IMR-90 (cell line): ENCODE measurements at regions not wholly inside any gene's neighbourhood (a gene's known extent, or its start where the extent isn't known, plus 50 kb on each side); places are given as distances from the start of the nearest gene placed in this dataset.

Experiments
- ATAC-seq: fragments of 200-7000 bp; cut with Tn5 transposase; 2 replicates; pipeline ENCODE4 v1.9.1; 2020; ENCODE audit warnings: low read depth, mild to moderate bottlenecking, moderate library complexity
- BruUV-seq: library from RNA; stranded (reverse); fragments of 400-500 nt; replicated peaks from 2 replicates; lab custom pipeline; 2021; lab: Mats Ljungman, UMichigan
- CTCF ChIA-PET: fragments of 300-600 bp; formaldehyde crosslinking; extraction: SDS; loops from one replicate; lab custom pipeline; 2021; ENCODE audit warnings: antibody characterized with exemption; lab: Yijun Ruan, JAX
- POLR2A ChIA-PET: fragments of 300-600 bp; sonication (Branson Sonifier 250); formaldehyde crosslinking; loops from one replicate; lab custom pipeline; 2022; ENCODE audit warnings: antibody characterized with exemption; ENCODE audit not compliant: unreplicated experiment; lab: Charles Lee
- DNase-seq: peaks from one replicate; pipeline ENCODE4 v3.0.0; 2013
- H2AFZ ChIP-seq: replicated peaks from 2 replicates; pipeline ENCODE3; 2013; ENCODE audit warnings: low read length, mild to moderate bottlenecking; ENCODE audit not compliant: poor library complexity
- H2AK5ac ChIP-seq: 2 replicates; pipeline ENCODE4 v1.6.1; 2013; ENCODE audit warnings: low read depth, low read length, inconsistent platforms
- H2AK9ac ChIP-seq: replicated peaks from 2 replicates; pipeline ENCODE3; 2013; ENCODE audit warnings: mild to moderate bottlenecking, low read depth, low read length, moderate library complexity; ENCODE audit not compliant: poor library complexity
- H2BK120ac ChIP-seq: 2 replicates; pipeline ENCODE4 v1.6.1; 2013; ENCODE audit warnings: low read depth, low read length, inconsistent platforms
- H2BK15ac ChIP-seq: 3 replicates; pipeline ENCODE4 v1.6.1; 2013; ENCODE audit warnings: low read depth, low read length, inconsistent platforms
- H2BK20ac ChIP-seq: 2 replicates; pipeline ENCODE4 v1.6.1; 2013; ENCODE audit warnings: low read depth, mild to moderate bottlenecking, inconsistent platforms, low read length, moderate library complexity
- H2BK5ac ChIP-seq: 2 replicates; pipeline ENCODE4 v1.6.1; 2013; ENCODE audit warnings: mild to moderate bottlenecking, low read depth, low read length, inconsistent platforms; ENCODE audit not compliant: poor library complexity, severe bottlenecking
- H3K14ac ChIP-seq: replicated peaks from 2 replicates; pipeline ENCODE4 v1.6.1; 2013; ENCODE audit warnings: low read depth, low read length, inconsistent platforms
- H3K18ac ChIP-seq: 2 replicates; pipeline ENCODE4 v1.6.1; 2013; ENCODE audit warnings: low read depth, low read length, control low read depth
- H3K23ac ChIP-seq: 2 replicates; pipeline ENCODE4 v1.6.1; 2013; ENCODE audit warnings: low read depth, low read length, inconsistent platforms
- H3K27ac ChIP-seq: 2 replicates; pipeline ENCODE4 v1.5.1; 2013; ENCODE audit warnings: mild to moderate bottlenecking, control low read depth, low read length; ENCODE audit not compliant: insufficient read depth
- H3K27me3 ChIP-seq: 2 replicates; pipeline ENCODE4 v1.6.1; 2013; ENCODE audit warnings: low read length; ENCODE audit not compliant: control insufficient read depth, insufficient read depth
- H3K36me3 ChIP-seq: 2 replicates; pipeline ENCODE4 v1.6.1; 2013; ENCODE audit warnings: low read length, mixed read lengths; ENCODE audit not compliant: control insufficient read depth, insufficient read depth
- H3K4ac ChIP-seq: 2 replicates; pipeline ENCODE4 v1.6.1; 2013; ENCODE audit warnings: low read depth, low read length, inconsistent platforms
- H3K4me1 ChIP-seq: 2 replicates; pipeline ENCODE4 v1.6.1; 2013; ENCODE audit warnings: low read length, mixed read lengths; ENCODE audit not compliant: control insufficient read depth, insufficient read depth
- H3K4me2 ChIP-seq: 2 replicates; pipeline ENCODE4 v1.6.1; 2013; ENCODE audit warnings: low read depth, mild to moderate bottlenecking, control low read depth, low read length, moderate library complexity
- H3K4me3 ChIP-seq: 2 replicates; pipeline ENCODE4 v1.5.1; 2013; ENCODE audit warnings: low read depth, mild to moderate bottlenecking, control low read depth, low read length, moderate library complexity; ENCODE audit not compliant: insufficient read depth
- H3K56ac ChIP-seq: 2 replicates; pipeline ENCODE4 v1.6.1; 2013; ENCODE audit warnings: low read length, inconsistent platforms; ENCODE audit not compliant: insufficient read depth; ENCODE audit errors: extremely low read depth
- H3K79me1 ChIP-seq, 2 experiments: 2 replicates each; pipeline ENCODE4 v1.6.1; 2013; ENCODE audit warnings: low read length in 2 of 2, inconsistent platforms in 1 of 2, low read depth in 1 of 2
- H3K9ac ChIP-seq: 2 replicates; pipeline ENCODE4 v1.6.1; 2013; ENCODE audit warnings: low read depth, low read length, control low read depth
- H3K9me1 ChIP-seq: 2 replicates; pipeline ENCODE4 v1.6.1; 2013; ENCODE audit warnings: low read length, inconsistent platforms; ENCODE audit not compliant: insufficient read depth
- H3K9me3 ChIP-seq: 2 replicates; pipeline ENCODE4 v1.6.1; 2013; ENCODE audit warnings: low read length; ENCODE audit not compliant: control insufficient read depth, insufficient read depth
- H4K20me1 ChIP-seq: 2 replicates; pipeline ENCODE4 v1.6.1; 2013; ENCODE audit warnings: low read length, inconsistent platforms; ENCODE audit not compliant: insufficient read depth
- H4K5ac ChIP-seq: 2 replicates; pipeline ENCODE4 v1.6.1; 2013; ENCODE audit warnings: mild to moderate bottlenecking, low read depth, low read length, control low read depth
- H4K8ac ChIP-seq, 2 experiments: 2 replicates each; pipeline ENCODE4 v1.6.1; 2013; ENCODE audit warnings: low read depth in 2 of 2, low read length in 2 of 2, control low read depth in 1 of 2, inconsistent platforms in 1 of 2
- H4K91ac ChIP-seq: 2 replicates; pipeline ENCODE4 v1.6.1; 2013; ENCODE audit warnings: low read depth, low read length, inconsistent platforms; ENCODE audit not compliant: insufficient read depth
- BHLHE40 ChIP-seq: fragments of 150-350 bp; IDR thresholded peaks from 2 replicates; pipeline ENCODE4 v1.6.1; 2016; ENCODE audit warnings: mild to moderate bottlenecking, low read depth, low read length
- CEBPB ChIP-seq: IDR thresholded peaks from 2 replicates; pipeline ENCODE4 v1.6.1; 2012; ENCODE audit warnings: low read depth, low read length, improper control_type of control experiment
- CHD1 ChIP-seq: IDR thresholded peaks from 2 replicates; pipeline ENCODE4 v1.6.1; 2012; ENCODE audit warnings: low read depth, low read length, improper control_type of control experiment
- ELK1 ChIP-seq: fragments of 150-350 bp; IDR thresholded peaks from 2 replicates; pipeline ENCODE4 v1.6.1; 2016; ENCODE audit warnings: low read depth, mild to moderate bottlenecking, low read length, moderate library complexity, borderline replicate concordance
- FOS ChIP-seq: fragments of 150-350 bp; IDR thresholded peaks from 2 replicates; pipeline ENCODE4 v1.6.1; 2016; ENCODE audit warnings: low read depth, low read length
- MAFK ChIP-seq: IDR thresholded peaks from 2 replicates; pipeline ENCODE4 v1.6.1; 2012; ENCODE audit warnings: low read depth, low read length, improper control_type of control experiment
- MAZ ChIP-seq: IDR thresholded peaks from 2 replicates; pipeline ENCODE4 v1.6.1; 2012; ENCODE audit warnings: low read depth, mild to moderate bottlenecking, low read length, improper control_type of control experiment, moderate library complexity, borderline replicate concordance
- MXI1 ChIP-seq: IDR thresholded peaks from 2 replicates; pipeline ENCODE4 v1.6.1; 2012; ENCODE audit warnings: low read depth, mild to moderate bottlenecking, low read length, moderate library complexity, borderline replicate concordance
- NFE2L2 ChIP-seq: fragments of 150-350 bp; IDR thresholded peaks from 2 replicates; pipeline ENCODE4 v1.6.1; 2016; ENCODE audit warnings: low read depth, mild to moderate bottlenecking, low read length
- POLR2A ChIP-seq: IDR thresholded peaks from 2 replicates; pipeline ENCODE4 v1.6.1; 2012; ENCODE audit warnings: mild to moderate bottlenecking, low read depth, low read length
- RAD21 ChIP-seq: IDR thresholded peaks from 2 replicates; pipeline ENCODE4 v1.6.1; 2012; ENCODE audit warnings: low read length, improper control_type of control experiment
- RCOR1 ChIP-seq: IDR thresholded peaks from 2 replicates; pipeline ENCODE4 v1.6.1; 2012; ENCODE audit warnings: mild to moderate bottlenecking, low read length, improper control_type of control experiment; ENCODE audit not compliant: insufficient replicate concordance
- RFX5 ChIP-seq: IDR thresholded peaks from 2 replicates; pipeline ENCODE4 v1.8.0; 2012; ENCODE audit warnings: low read depth, mild to moderate bottlenecking, low read length, moderate library complexity
- SMC3 ChIP-seq: fragments of 150-350 bp; IDR thresholded peaks from 2 replicates; pipeline ENCODE4 v1.6.1; 2016; ENCODE audit warnings: low read depth, mild to moderate bottlenecking, antibody characterized with exemption, low read length, moderate library complexity
- USF2 ChIP-seq: fragments of 150-350 bp; IDR thresholded peaks from 2 replicates; pipeline ENCODE4 v1.6.1; 2017; ENCODE audit warnings: mild to moderate bottlenecking, antibody characterized with exemption, low read length, low read depth
- WGBS, 2 experiments: methylation state at CpG; one replicate each; pipeline versions ENCODE4 v1.1.5 to v1.1.7; 2013; ENCODE audit warnings: missing lambda C conversion rate in 2 of 2; ENCODE audit not compliant: insufficient read length in 1 of 2; ENCODE audit errors: extremely low coverage in 2 of 2; 5-methylcytosine and 5-hydroxymethylcytosine counted together
- dilution Hi-C: fragments of 300-500 bp; cut with HindIII; formaldehyde crosslinking; loops from one replicate; pipeline ENCODE4 v1.14.3; 2018; ENCODE audit warnings: low sequenced_read_pairs; ENCODE audit not compliant: unreplicated experiment
- in situ Hi-C: fragments of 300-500 bp; cut with MboI; formaldehyde crosslinking; loops from 3 replicates; pipeline ENCODE4 v1.14.3; 2019; ENCODE audit warnings: low sequenced_read_pairs, inconsistent platforms, mixed read lengths
- intact Hi-C: fragments of 100-400 bp; cut with micrococcal nuclease; formaldehyde crosslinking; loops from 2 replicates; pipeline ENCODE4 v1.10.0; 2022
- TF ChIP-seq, protein P1 (sequence below): conservative IDR thresholded peaks from 2 replicates; pipeline ENCODE4 v1.5.1; 2012; ENCODE audit warnings: mild to moderate bottlenecking, low read depth, low read length, improper control_type of control experiment

DNA sequence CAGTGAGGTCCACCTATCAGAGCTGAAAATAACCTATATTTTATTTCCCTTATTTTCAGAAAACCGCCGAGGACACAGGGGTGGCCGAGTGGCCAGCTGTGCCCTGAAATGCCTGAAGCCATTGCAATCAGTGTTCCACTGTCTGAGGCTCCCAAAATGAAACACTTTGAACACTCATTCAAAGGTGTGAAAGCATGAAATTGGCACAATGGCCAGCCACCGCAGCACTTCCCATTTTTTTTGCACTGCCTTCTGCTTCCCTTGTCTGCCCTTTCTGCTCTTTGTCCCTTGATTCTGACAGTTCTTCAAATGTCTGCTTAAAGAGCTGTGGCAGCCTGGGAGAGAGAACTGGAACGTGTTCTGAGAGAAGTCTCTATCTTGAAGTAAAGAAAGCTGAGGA, 1127.5 kb upstream of the CELF4 start:
- WGBS, 2 experiments: 20% methylated on average over 2 of the region's 5 CpGs; no CpG with 5 or more reads in 1 of the 2 experiments
- H3K18ac ChIP-seq: no peak overlapping the region
- no peak overlapping the region for H3K14ac ChIP-seq
- no TSS peak for BruUV-seq
- H3K4me2 ChIP-seq: no peak overlapping the region
- H2AK5ac ChIP-seq: no peak overlapping the region
- TF ChIP-seq RFX5: no peak
- TF ChIP-seq, protein P1, sequence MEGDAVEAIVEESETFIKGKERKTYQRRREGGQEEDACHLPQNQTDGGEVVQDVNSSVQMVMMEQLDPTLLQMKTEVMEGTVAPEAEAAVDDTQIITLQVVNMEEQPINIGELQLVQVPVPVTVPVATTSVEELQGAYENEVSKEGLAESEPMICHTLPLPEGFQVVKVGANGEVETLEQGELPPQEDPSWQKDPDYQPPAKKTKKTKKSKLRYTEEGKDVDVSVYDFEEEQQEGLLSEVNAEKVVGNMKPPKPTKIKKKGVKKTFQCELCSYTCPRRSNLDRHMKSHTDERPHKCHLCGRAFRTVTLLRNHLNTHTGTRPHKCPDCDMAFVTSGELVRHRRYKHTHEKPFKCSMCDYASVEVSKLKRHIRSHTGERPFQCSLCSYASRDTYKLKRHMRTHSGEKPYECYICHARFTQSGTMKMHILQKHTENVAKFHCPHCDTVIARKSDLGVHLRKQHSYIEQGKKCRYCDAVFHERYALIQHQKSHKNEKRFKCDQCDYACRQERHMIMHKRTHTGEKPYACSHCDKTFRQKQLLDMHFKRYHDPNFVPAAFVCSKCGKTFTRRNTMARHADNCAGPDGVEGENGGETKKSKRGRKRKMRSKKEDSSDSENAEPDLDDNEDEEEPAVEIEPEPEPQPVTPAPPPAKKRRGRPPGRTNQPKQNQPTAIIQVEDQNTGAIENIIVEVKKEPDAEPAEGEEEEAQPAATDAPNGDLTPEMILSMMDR: no peak
- no peak for TF ChIP-seq POLR2A
- TF ChIP-seq CHD1: no peak
- no peak for TF ChIP-seq MAZ
- no peak for TF ChIP-seq FOS
- no peak for TF ChIP-seq USF2
- no peak for TF ChIP-seq NFE2L2
- no peak for TF ChIP-seq ELK1
- TF ChIP-seq RAD21: no peak
- no peak for TF ChIP-seq MXI1
- TF ChIP-seq RCOR1: no peak
- TF ChIP-seq BHLHE40: no peak
- no peak for TF ChIP-seq MAFK
- TF ChIP-seq CEBPB: no peak
- no peak for TF ChIP-seq SMC3
- ChIA-PET POLR2A (no interaction called here), CTCF (no interaction called here)
- H2BK20ac ChIP-seq: no peak overlapping the region
- no peak overlapping the region for H4K91ac ChIP-seq
- in situ Hi-C loops (no loop called here), intact Hi-C loops (no loop called here), dilution Hi-C loops (no loop called here)
- no peak overlapping the region for H2AFZ ChIP-seq
- no peak overlapping the region for H3K9ac ChIP-seq
- no peak overlapping the region for H4K5ac ChIP-seq
- H3K27ac ChIP-seq: no peak overlapping the region
- H3K36me3 ChIP-seq: no peaks in the 10 kb centered on the region
- no peak overlapping the region for H3K4ac ChIP-seq
- H3K27me3 ChIP-seq: no peaks in the 10 kb centered on the region
- H4K8ac ChIP-seq: no peak overlapping the region
- H3K56ac ChIP-seq: no peak overlapping the region
- no peak overlapping the region for H2BK120ac ChIP-seq
- H2BK15ac ChIP-seq: no peak overlapping the region
- no peaks in the 10 kb centered on the region for H3K9me3 ChIP-seq
- H2BK5ac ChIP-seq: no peak overlapping the region
- no peaks in the 10 kb centered on the region for H3K79me1 ChIP-seq
- no peak overlapping the region for H2AK9ac ChIP-seq
- no peaks in the 10 kb centered on the region for H3K4me1 ChIP-seq
- no peaks in the 10 kb centered on the region for H4K20me1 ChIP-seq
- H3K23ac ChIP-seq: no peak overlapping the region
- H3K4me3 ChIP-seq: no peak overlapping the region
- no peak for ATAC-seq
- H3K9me1 ChIP-seq: no peaks in the 10 kb centered on the region
- no peak for DNase-seq
